ENCODE measurements at regions not wholly inside any gene's neighbourhood (a gene's known extent, or its start where the extent isn't known, plus 50 kb on each side); places are given as distances from the start of the nearest gene placed in this dataset.

GRCh38 chr16:52948946-52949345 is 103.8 kb downstream of the CHD9NB start:
- no peaks in the 10 kb centered on the region for H3K36me3 ChIP-seq (replicated peaks; ENCODE audit: insufficient read depth, low read length)

GRCh38 chr16:52932321-52932720 is 120.4 kb downstream of the CHD9NB start:
- H3F3A ChIP-seq (ENCODE audit: insufficient read depth, low read length), result no peaks in the 10 kb centered on the region
- H2AFZ ChIP-seq (ENCODE audit: low read length), result no peak overlapping the region
- H3K27me3 ChIP-seq (replicated peaks; ENCODE audit: insufficient read depth, low read length), result no peaks in the 10 kb centered on the region
- H4K20me1 ChIP-seq (ENCODE audit: insufficient read depth, low read length), result no peaks in the 10 kb centered on the region
- H3K4me1 ChIP-seq (ENCODE audit: low read length), result no peaks in the 10 kb centered on the region
- no peak overlapping the region for H3K4me3 ChIP-seq (ENCODE audit: low read length)
- DNase-seq, result no peak
- no peak overlapping the region for H3K4me2 ChIP-seq (ENCODE audit: low read depth, low read length)
- no peaks in the 10 kb centered on the region for H3K36me3 ChIP-seq (replicated peaks; ENCODE audit: insufficient read depth, low read length)
- H3K79me2 ChIP-seq (ENCODE audit: low read length), result no peaks in the 10 kb centered on the region
- H3K9me3 ChIP-seq (replicated peaks; ENCODE audit: insufficient read depth, low read length), result no peaks in the 10 kb centered on the region
- no peak overlapping the region for H3K27ac ChIP-seq (ENCODE audit: low read length)
- TF ChIP-seq EZH2 (optimal IDR thresholded peaks at IDR 0.05; ENCODE audit: low read depth, low read length) (no peak), EZH2phosphoT487 (IDR thresholded peaks at IDR 0.05; ENCODE audit: low read length) (no peak), CTCF (IDR thresholded peaks at IDR 0.05; ENCODE audit: low read length) (no peak)
- no peaks in the 10 kb centered on the region for H3K9me2 ChIP-seq (replicated peaks; ENCODE audit: insufficient read depth, low read length)
- H3K9ac ChIP-seq (ENCODE audit: low read length), result no peak overlapping the region

More at GRCh38 chr16:52948946-52949345, 103.8 kb downstream of the CHD9NB start:
- no peaks in the 10 kb centered on the region for H3F3A ChIP-seq (ENCODE audit: insufficient read depth, low read length)
- H3K79me2 ChIP-seq (ENCODE audit: low read length), result no peaks in the 10 kb centered on the region
- no peak overlapping the region for H2AFZ ChIP-seq (ENCODE audit: low read length)
- no peaks in the 10 kb centered on the region for H3K27me3 ChIP-seq (replicated peaks; ENCODE audit: insufficient read depth, low read length)
- no peak for DNase-seq
- no peaks in the 10 kb centered on the region for H3K9me2 ChIP-seq (replicated peaks; ENCODE audit: insufficient read depth, low read length)
- H3K4me1 ChIP-seq (ENCODE audit: low read length), result no peaks in the 10 kb centered on the region
- no peaks in the 10 kb centered on the region for H4K20me1 ChIP-seq (ENCODE audit: insufficient read depth, low read length)
- no peaks in the 10 kb centered on the region for H3K9me3 ChIP-seq (replicated peaks; ENCODE audit: insufficient read depth, low read length)
- H3K9ac ChIP-seq (ENCODE audit: low read length), result no peak overlapping the region
- no peak overlapping the region for H3K4me3 ChIP-seq (ENCODE audit: low read length)
- no peak overlapping the region for H3K4me2 ChIP-seq (ENCODE audit: low read depth, low read length)
- H3K27ac ChIP-seq (ENCODE audit: low read length), result no peak overlapping the region
- TF ChIP-seq EZH2phosphoT487 (IDR thresholded peaks at IDR 0.05; ENCODE audit: low read length) (no peak), CTCF (IDR thresholded peaks at IDR 0.05; ENCODE audit: low read length) (no peak), EZH2 (optimal IDR thresholded peaks at IDR 0.05; ENCODE audit: low read depth, low read length) (no peak)

GRCh38 chr16:52929478-52930400 is 123.0 kb downstream of the CHD9NB start:
- no peak for DNase-seq
- no peaks in the 10 kb centered on the region for H4K20me1 ChIP-seq (ENCODE audit: insufficient read depth, low read length)
- no peaks in the 10 kb centered on the region for H3K36me3 ChIP-seq (replicated peaks; ENCODE audit: insufficient read depth, low read length)
- no peak overlapping the region for H3K27ac ChIP-seq (ENCODE audit: low read length)
- H3K79me2 ChIP-seq (ENCODE audit: low read length), result no peaks in the 10 kb centered on the region
- H3K4me2 ChIP-seq (ENCODE audit: low read depth, low read length), result no peak overlapping the region
- H3K27me3 ChIP-seq (replicated peaks; ENCODE audit: insufficient read depth, low read length), result no peaks in the 10 kb centered on the region
- TF ChIP-seq EZH2 (optimal IDR thresholded peaks at IDR 0.05; ENCODE audit: low read depth, low read length) (no peak), EZH2phosphoT487 (IDR thresholded peaks at IDR 0.05; ENCODE audit: low read length) (no peak), CTCF (IDR thresholded peaks at IDR 0.05; ENCODE audit: low read length) (no peak)
- H2AFZ ChIP-seq (ENCODE audit: low read length), result no peak overlapping the region
- no peaks in the 10 kb centered on the region for H3K9me3 ChIP-seq (replicated peaks; ENCODE audit: insufficient read depth, low read length)
- H3F3A ChIP-seq (ENCODE audit: insufficient read depth, low read length), result no peaks in the 10 kb centered on the region
- no peaks in the 10 kb centered on the region for H3K9me2 ChIP-seq (replicated peaks; ENCODE audit: insufficient read depth, low read length)
- no peak overlapping the region for H3K4me3 ChIP-seq (ENCODE audit: low read length)
- no peaks in the 10 kb centered on the region for H3K4me1 ChIP-seq (ENCODE audit: low read length)
- H3K9ac ChIP-seq (ENCODE audit: low read length), result no peak overlapping the region
